Heart left ventricle (tissue), 13 donors: ENCODE measurements at regions not wholly inside any gene's neighbourhood (a gene's known extent, or its start where the extent isn't known, plus 50 kb on each side); places are given as distances from the start of the nearest gene placed in this dataset.

Experiments
- POLR2A ChIP-seq, 2 donors: fragments of 450-650 bp; IDR thresholded peaks; one replicate each; pipeline ENCODE4 v1.6.1; 2017; ENCODE audit warnings: antibody characterized with exemption in 2 of 2, mild to moderate bottlenecking in 2 of 2, moderate library complexity in 2 of 2
- TF ChIP-seq, protein P1 (sequence below), 12 donors: fragments of 200-600 bp; sonication (generic) in 4 of 12; IDR thresholded peaks; one replicate each; pipeline versions ENCODE4 v1.5.0 to v1.8.0; 2018 to 2022; ENCODE audit warnings: antibody characterized with exemption in 12 of 12, mild to moderate bottlenecking in 5 of 12
- donor health status: ischemic (EF 13 %, LVEDD 7.1; RV severe dilation, severe dysfunction).
- donor health status: DM: no; HTN: yes; CAD: no.
- donor health status: DM: no; HTN: no; CAD: no.
- donor health status: ischemic (EF 25% LVEDD 6.9; RV normal size, moderate dysfunction).
- donor health status: ischemic (EF 25% LVEDD 5.7; RV mildly dilated, moderate dysfunction).
- donor health status: ischemic (EF 35%, LVEDD 5.7; RV mildly dilated, moderate dysfunction).
- donor health status: nonischemic (EF 11% LVEDD 7.7; RV severe dilation, severe dysfunction).
- donor health status: DM: yes; HTN: yes; CAD: no.
- donor health status: PGD.
- donor health status: ischemic (EF 29% LVEDD 5.4; RV normal size, mild dysfunction).
- donor health status: nonischemic (EF 23%, LVEDD 6.1; RV moderate dilation, normal function).

DNA sequence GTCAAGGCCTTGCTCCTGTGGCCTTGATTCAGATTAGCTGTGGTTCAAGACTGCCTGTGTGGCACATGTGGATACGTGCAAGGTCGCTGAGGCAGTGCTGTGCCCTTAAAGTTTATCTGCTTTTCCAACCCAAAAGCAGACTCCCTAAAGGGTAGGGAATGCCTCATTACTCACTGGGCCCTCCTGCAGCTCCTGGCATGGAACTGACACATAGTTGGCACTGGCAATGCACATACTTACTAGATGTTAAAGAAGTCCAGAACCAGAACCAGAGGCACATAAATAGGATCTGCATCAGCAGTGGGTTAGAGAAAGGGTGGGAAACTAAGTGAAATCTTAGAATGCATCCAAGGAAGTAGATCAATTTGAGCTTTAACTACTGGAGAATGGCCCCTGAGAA is 90.6 kb upstream of the MLN start:
- TF ChIP-seq, protein P1, sequence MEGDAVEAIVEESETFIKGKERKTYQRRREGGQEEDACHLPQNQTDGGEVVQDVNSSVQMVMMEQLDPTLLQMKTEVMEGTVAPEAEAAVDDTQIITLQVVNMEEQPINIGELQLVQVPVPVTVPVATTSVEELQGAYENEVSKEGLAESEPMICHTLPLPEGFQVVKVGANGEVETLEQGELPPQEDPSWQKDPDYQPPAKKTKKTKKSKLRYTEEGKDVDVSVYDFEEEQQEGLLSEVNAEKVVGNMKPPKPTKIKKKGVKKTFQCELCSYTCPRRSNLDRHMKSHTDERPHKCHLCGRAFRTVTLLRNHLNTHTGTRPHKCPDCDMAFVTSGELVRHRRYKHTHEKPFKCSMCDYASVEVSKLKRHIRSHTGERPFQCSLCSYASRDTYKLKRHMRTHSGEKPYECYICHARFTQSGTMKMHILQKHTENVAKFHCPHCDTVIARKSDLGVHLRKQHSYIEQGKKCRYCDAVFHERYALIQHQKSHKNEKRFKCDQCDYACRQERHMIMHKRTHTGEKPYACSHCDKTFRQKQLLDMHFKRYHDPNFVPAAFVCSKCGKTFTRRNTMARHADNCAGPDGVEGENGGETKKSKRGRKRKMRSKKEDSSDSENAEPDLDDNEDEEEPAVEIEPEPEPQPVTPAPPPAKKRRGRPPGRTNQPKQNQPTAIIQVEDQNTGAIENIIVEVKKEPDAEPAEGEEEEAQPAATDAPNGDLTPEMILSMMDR (IDR thresholded peaks at IDR 0.05) = no peak
- no peak for TF ChIP-seq POLR2A (IDR thresholded peaks at IDR 0.05)
